ENCODE measurements at regions not wholly inside any gene's neighbourhood (a gene's known extent, or its start where the extent isn't known, plus 50 kb on each side); places are given as distances from the start of the nearest gene placed in this dataset.
A peak's percentile ranks its signal among the peaks of the same experiment; 100 is the strongest.

DNA sequence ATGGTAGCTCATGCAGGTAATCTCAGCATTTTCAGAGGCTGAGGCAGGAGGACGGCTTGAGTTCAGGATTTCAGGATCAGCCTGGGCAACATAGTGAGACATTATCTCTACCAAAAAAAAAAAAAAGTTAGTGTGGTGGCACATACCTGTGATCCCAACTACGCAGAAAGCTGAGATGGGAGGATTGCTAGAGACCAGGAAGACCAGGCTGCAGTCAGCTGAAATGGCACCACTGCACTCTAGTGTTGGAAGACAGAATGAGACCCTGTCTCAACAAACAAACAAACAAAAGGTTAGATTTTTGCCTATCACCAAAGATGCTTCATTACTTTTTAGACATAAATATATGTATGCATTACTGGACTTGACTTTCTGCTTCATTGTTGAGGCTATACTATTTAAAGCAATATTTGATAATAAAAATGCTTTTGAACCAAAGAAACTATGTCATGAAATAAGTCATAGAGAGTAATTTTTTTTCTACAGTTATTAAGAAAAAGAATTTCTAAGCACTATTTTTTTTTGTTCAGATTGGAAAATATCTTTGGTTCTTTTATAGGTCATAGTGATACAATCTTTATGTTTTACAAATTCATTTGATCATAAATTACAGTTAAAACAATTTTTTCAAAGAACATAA, 1180.1 kb upstream of the ATXN8OS start:
- no peak overlapping the region for H3K27ac Mint-ChIP-seq (ENCODE audit: unreplicated experiment)
- no peak for DNase-seq (ENCODE audit: low spot score)

DNA sequence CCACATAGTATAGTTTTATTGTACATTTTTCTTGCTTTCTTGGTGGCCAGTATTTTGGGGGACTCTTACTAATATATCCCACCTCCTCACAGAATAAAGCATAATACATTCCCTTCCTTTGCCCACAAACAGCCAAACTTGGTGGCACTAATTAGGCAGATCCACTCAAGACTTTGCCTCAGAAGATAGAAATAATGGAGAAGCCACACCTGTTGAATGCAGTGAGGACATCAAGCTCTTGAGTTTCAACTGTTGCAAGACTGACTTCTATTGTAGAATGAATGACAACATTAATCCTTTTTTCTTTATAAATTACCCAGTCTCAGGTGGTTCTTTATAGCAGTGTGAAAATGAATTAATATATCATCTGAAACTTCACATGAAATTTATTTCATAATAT, 1183.6 kb upstream of the ATXN8OS start:
- H3K27me3 Mint-ChIP-seq (ENCODE audit: low read depth), result no peaks in the 10 kb centered on the region
- no peaks in the 10 kb centered on the region for H3K9me3 Mint-ChIP-seq (ENCODE audit: low read depth)
- no peak overlapping the region for H3K4me3 Mint-ChIP-seq (ENCODE audit: unreplicated experiment)
- H3K4me1 Mint-ChIP-seq (ENCODE audit: low read depth), result no peaks in the 10 kb centered on the region
- no peak overlapping the region for H3K27ac Mint-ChIP-seq (ENCODE audit: unreplicated experiment)
- H3K36me3 Mint-ChIP-seq (ENCODE audit: low read depth), result no peaks in the 10 kb centered on the region
- DNase-seq (ENCODE audit: low spot score), result no peak
- TF ChIP-seq, protein P1, sequence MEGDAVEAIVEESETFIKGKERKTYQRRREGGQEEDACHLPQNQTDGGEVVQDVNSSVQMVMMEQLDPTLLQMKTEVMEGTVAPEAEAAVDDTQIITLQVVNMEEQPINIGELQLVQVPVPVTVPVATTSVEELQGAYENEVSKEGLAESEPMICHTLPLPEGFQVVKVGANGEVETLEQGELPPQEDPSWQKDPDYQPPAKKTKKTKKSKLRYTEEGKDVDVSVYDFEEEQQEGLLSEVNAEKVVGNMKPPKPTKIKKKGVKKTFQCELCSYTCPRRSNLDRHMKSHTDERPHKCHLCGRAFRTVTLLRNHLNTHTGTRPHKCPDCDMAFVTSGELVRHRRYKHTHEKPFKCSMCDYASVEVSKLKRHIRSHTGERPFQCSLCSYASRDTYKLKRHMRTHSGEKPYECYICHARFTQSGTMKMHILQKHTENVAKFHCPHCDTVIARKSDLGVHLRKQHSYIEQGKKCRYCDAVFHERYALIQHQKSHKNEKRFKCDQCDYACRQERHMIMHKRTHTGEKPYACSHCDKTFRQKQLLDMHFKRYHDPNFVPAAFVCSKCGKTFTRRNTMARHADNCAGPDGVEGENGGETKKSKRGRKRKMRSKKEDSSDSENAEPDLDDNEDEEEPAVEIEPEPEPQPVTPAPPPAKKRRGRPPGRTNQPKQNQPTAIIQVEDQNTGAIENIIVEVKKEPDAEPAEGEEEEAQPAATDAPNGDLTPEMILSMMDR (IDR thresholded peaks at IDR 0.05), result no peak

More for the DNA sequence above, 1180.1 kb upstream of the ATXN8OS start:
- Mint-ChIP-seq H3K9me3 (ENCODE audit: low read depth) (no peaks in the 10 kb centered on the region), H3K27me3 (ENCODE audit: low read depth) (no peaks in the 10 kb centered on the region), H3K4me1 (ENCODE audit: low read depth) (no peaks in the 10 kb centered on the region), H3K36me3 (ENCODE audit: low read depth) (no peaks in the 10 kb centered on the region), H3K4me3 (ENCODE audit: unreplicated experiment) (no peak overlapping the region)
- TF ChIP-seq, protein P1 (IDR thresholded peaks at IDR 0.05), result peak; percentile 89

DNA sequence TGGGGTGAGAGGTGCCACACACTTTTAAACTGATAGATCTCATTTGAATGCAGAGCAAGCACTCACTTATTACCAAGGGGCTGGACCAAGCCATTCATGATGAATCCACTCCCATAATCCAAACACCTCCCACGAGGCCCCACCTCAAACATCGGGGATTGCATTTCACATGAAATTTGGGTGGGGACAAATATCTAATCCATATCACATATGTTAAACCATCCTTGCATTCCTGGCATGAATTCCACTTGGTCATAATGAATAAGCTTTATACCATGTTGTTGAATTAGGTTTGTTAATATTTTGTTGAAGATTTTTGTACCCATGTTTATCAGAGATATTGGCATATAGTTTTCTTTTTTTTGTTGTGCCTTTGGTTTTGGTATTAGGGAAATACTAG, 1198.7 kb upstream of the ATXN8OS start:
- Mint-ChIP-seq H3K36me3 (ENCODE audit: low read depth) (peaks cover 10% of the 10 kb centered on the region), H3K9me3 (ENCODE audit: low read depth) (peaks cover 34% of the 10 kb centered on the region), H3K27ac (ENCODE audit: unreplicated experiment) (no peak overlapping the region), H3K4me3 (ENCODE audit: unreplicated experiment) (no peak overlapping the region), H3K27me3 (ENCODE audit: low read depth) (no peaks in the 10 kb centered on the region), H3K4me1 (ENCODE audit: low read depth) (no peaks in the 10 kb centered on the region)
- DNase-seq (ENCODE audit: low spot score), result no peak
- TF ChIP-seq, protein P1 (IDR thresholded peaks at IDR 0.05), result no peak

DNA sequence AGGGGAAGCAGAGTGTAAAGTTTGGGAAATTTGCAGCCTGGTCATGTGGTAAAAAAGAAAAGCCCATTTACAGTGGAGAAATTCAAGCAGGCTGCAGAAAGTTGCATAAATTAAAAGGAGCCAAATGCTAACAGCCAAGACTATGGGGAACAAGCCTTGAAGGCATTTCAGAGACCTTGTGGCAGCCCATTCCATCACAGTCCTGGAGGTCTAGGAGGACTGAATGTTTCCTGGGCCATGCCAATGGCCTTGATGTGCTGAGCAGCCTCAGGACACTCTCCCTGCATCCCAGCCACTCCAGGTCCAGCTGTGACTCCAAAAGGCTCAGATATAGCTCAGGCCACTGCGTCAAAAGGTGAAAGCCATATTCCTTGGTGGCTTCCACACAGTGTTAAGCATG, 1202.4 kb upstream of the ATXN8OS start:
- H3K27me3 Mint-ChIP-seq (ENCODE audit: low read depth), result no peaks in the 10 kb centered on the region

DNA sequence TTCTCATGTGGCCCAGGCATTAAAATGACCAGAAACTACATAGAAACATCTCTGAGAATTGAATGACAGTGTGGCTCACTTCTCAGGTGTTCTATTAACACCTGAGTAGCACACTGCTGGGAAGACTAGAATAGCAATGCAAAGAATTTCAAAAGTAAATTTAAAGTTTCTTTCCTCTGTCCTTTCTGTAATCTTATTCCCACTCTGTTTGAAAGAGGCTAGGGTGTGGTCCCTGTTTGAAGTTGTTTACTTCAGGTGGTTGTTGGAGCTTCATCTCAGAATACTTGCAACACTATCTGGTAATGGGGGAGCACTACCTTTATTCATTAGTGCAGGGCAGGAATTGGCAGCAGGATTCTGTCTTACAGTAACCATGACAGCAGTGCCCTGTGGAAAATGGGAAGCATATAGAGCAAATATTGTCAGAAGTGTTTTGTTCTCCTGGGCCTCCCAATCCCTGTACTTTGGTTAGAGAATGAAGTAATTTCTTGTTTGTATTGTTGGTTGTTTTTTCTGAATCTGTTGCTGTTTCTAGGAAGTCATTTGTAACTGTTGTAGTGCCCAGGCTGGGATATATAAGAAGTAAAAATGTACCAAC, 1210.2 kb upstream of the ATXN8OS start:
- DNase-seq (ENCODE audit: low spot score), result no peak
- Mint-ChIP-seq H3K9me3 (ENCODE audit: low read depth) (no peaks in the 10 kb centered on the region), H3K4me3 (ENCODE audit: unreplicated experiment) (no peak overlapping the region), H3K27me3 (ENCODE audit: low read depth) (no peaks in the 10 kb centered on the region), H3K4me1 (ENCODE audit: low read depth) (no peaks in the 10 kb centered on the region), H3K36me3 (ENCODE audit: low read depth) (no peaks in the 10 kb centered on the region), H3K27ac (ENCODE audit: unreplicated experiment) (no peak overlapping the region)
- TF ChIP-seq, protein P1 (IDR thresholded peaks at IDR 0.05), result no peak

More for the DNA sequence above, 1202.4 kb upstream of the ATXN8OS start:
- Mint-ChIP-seq H3K27ac (ENCODE audit: unreplicated experiment) (no peak overlapping the region), H3K9me3 (ENCODE audit: low read depth) (peaks cover 34% of the 10 kb centered on the region), H3K4me1 (ENCODE audit: low read depth) (no peaks in the 10 kb centered on the region), H3K4me3 (ENCODE audit: unreplicated experiment) (no peak overlapping the region), H3K36me3 (ENCODE audit: low read depth) (peaks cover 7% of the 10 kb centered on the region)
- TF ChIP-seq, protein P1 (IDR thresholded peaks at IDR 0.05), result no peak
- DNase-seq (ENCODE audit: low spot score), result no peak
